ENCODE measurements at regions not wholly inside any gene's neighbourhood (a gene's known extent, or its start where the extent isn't known, plus 50 kb on each side); places are given as distances from the start of the nearest gene placed in this dataset.

GRCh38 chr14:104399432-104400155 lies 180.0 kb upstream of the C14orf180 start:
- H3K27ac ChIP-seq (ENCODE audit: low read length): peak overlapping the region; percentile 37
- H3K36me3 ChIP-seq (ENCODE audit: insufficient read depth, low read length): no peaks in the 10 kb centered on the region
- TF ChIP-seq EP300 (conservative IDR thresholded peaks at IDR 0.05; ENCODE audit: poor library complexity, severe bottlenecking) (no peak), CTCF (IDR thresholded peaks at IDR 0.05; ENCODE audit: poor library complexity, severe bottlenecking) (peak; percentile 32), REST (IDR thresholded peaks at IDR 0.05; ENCODE audit: borderline replicate concordance) (no peak), SMC3 (conservative IDR thresholded peaks at IDR 0.05; ENCODE audit: poor library complexity) (peak; percentile 22), TAF1 (IDR thresholded peaks at IDR 0.05; ENCODE audit: low read depth) (no peak), RAD21 (conservative IDR thresholded peaks at IDR 0.05) (peak; percentile 40), MXI1 (conservative IDR thresholded peaks at IDR 0.05; ENCODE audit: poor library complexity, severe bottlenecking) (no peak), EZH2 (IDR thresholded peaks at IDR 0.05; ENCODE audit: borderline replicate concordance, insufficient read depth, low read length, poor library complexity, severe bottlenecking) (no peak), POLR2AphosphoS5 (IDR thresholded peaks at IDR 0.05) (no peak)
- no peak overlapping the region for H2AFZ ChIP-seq (ENCODE audit: low read depth, low read length)
- H3F3A ChIP-seq (ENCODE audit: insufficient read depth, low read length, poor library complexity, severe bottlenecking): no peaks in the 10 kb centered on the region
- no peaks in the 10 kb centered on the region for H3K9me3 ChIP-seq (ENCODE audit: low read length)
- no peak overlapping the region for H3K9ac ChIP-seq (ENCODE audit: low read length)
- H4K20me1 ChIP-seq (ENCODE audit: insufficient read depth): no peaks in the 10 kb centered on the region
- H3K4me3 ChIP-seq (ENCODE audit: low read length): no peak overlapping the region
- no peaks in the 10 kb centered on the region for H3K79me2 ChIP-seq (replicated peaks; ENCODE audit: insufficient read depth, low read length)
- H3K27me3 ChIP-seq (ENCODE audit: insufficient read depth, low read depth, low read length): no peaks in the 10 kb centered on the region
- H3K4me2 ChIP-seq (ENCODE audit: low read length): no peak overlapping the region
- H3K9me2 ChIP-seq (ENCODE audit: insufficient read depth, low read length): no peaks in the 10 kb centered on the region

- no peak overlapping the region for H3K4me2 ChIP-seq (ENCODE audit: low read length)
- no peak overlapping the region for H3K27ac ChIP-seq (ENCODE audit: low read length)
- no peaks in the 10 kb centered on the region for H3K9me2 ChIP-seq (ENCODE audit: insufficient read depth, low read length)
- H3K9ac ChIP-seq (ENCODE audit: low read length): no peak overlapping the region
- TF ChIP-seq EZH2 (IDR thresholded peaks at IDR 0.05; ENCODE audit: borderline replicate concordance, insufficient read depth, low read length, poor library complexity, severe bottlenecking): no peak
- no peak for TF ChIP-seq EP300 (conservative IDR thresholded peaks at IDR 0.05; ENCODE audit: poor library complexity, severe bottlenecking)
- no peak for TF ChIP-seq RAD21 (conservative IDR thresholded peaks at IDR 0.05)
- no peak for TF ChIP-seq REST (IDR thresholded peaks at IDR 0.05; ENCODE audit: borderline replicate concordance)
- no peak for TF ChIP-seq SMC3 (conservative IDR thresholded peaks at IDR 0.05; ENCODE audit: poor library complexity)
- no peak for TF ChIP-seq MXI1 (conservative IDR thresholded peaks at IDR 0.05; ENCODE audit: poor library complexity, severe bottlenecking)
- no peak for TF ChIP-seq TAF1 (IDR thresholded peaks at IDR 0.05; ENCODE audit: low read depth)
- H4K20me1 ChIP-seq (ENCODE audit: insufficient read depth): no peaks in the 10 kb centered on the region
- H2AFZ ChIP-seq (ENCODE audit: low read depth, low read length): no peak overlapping the region
- H3K27me3 ChIP-seq (ENCODE audit: insufficient read depth, low read depth, low read length): no peaks in the 10 kb centered on the region
- no peak overlapping the region for H3K4me3 ChIP-seq (ENCODE audit: low read length)
- H3F3A ChIP-seq (ENCODE audit: insufficient read depth, low read length, poor library complexity, severe bottlenecking): no peaks in the 10 kb centered on the region
- no peaks in the 10 kb centered on the region for H3K9me3 ChIP-seq (ENCODE audit: low read length)
- no peaks in the 10 kb centered on the region for H3K36me3 ChIP-seq (ENCODE audit: insufficient read depth, low read length)
- H3K79me2 ChIP-seq (replicated peaks; ENCODE audit: insufficient read depth, low read length): no peaks in the 10 kb centered on the region
Measured at GRCh38 chr14:104400355-104400754, 179.2 kb upstream of the C14orf180 start.
